ENCODE measurements at regions not wholly inside any gene's neighbourhood (a gene's known extent, or its start where the extent isn't known, plus 50 kb on each side); places are given as distances from the start of the nearest gene placed in this dataset.

- intact Hi-C loops (cut with DNase I): no loop called here
- no peak for TF ChIP-seq CTCF (IDR thresholded peaks at IDR 0.05)
- no peak for TF ChIP-seq POLR2A (IDR thresholded peaks at IDR 0.05)
- Histone ChIP-seq H3K27me3 (no peaks in the 10 kb centered on the region), H3K27ac (no peak overlapping the region), H3K36me3 (no peaks in the 10 kb centered on the region), H3K9me3 (no peaks in the 10 kb centered on the region), H3K4me1 (no peaks in the 10 kb centered on the region), H3K4me3 (replicated peaks in 1 of 3) (no peak overlapping the region)
- WGBS, 2 donors: 88% methylated on average over 8 of the region's 8 CpGs
- DNase-seq: no peak
Measured at GRCh38 chr22:27628341-27628740, 173.2 kb downstream of the MN1 start.

- TF ChIP-seq POLR2A (IDR thresholded peaks at IDR 0.05): no peak
- TF ChIP-seq CTCF (IDR thresholded peaks at IDR 0.05): no peak
- intact Hi-C loops (cut with DNase I): no loop called here
- H3K27ac ChIP-seq: no peak overlapping the region
- H3K36me3 ChIP-seq: no peaks in the 10 kb centered on the region
- H3K9me3 ChIP-seq: no peaks in the 10 kb centered on the region
- no peak overlapping the region for H3K4me3 ChIP-seq (replicated peaks in 1 of 3)
- no peaks in the 10 kb centered on the region for H3K27me3 ChIP-seq
- WGBS, 2 donors: 84 to 95% methylated on average over 9 of the region's 9 CpGs
- no peaks in the 10 kb centered on the region for H3K4me1 ChIP-seq
- DNase-seq: no peak
Measured at GRCh38 chr22:27628891-27629631, 172.5 kb downstream of the MN1 start.

GRCh38 chr22:27629908-27630673, 171.5 kb downstream of the MN1 start:
- TF ChIP-seq CTCF (IDR thresholded peaks at IDR 0.05) (no peak), POLR2A (IDR thresholded peaks at IDR 0.05) (no peak)
- H3K4me3 ChIP-seq (replicated peaks in 1 of 3): no peak overlapping the region
- no peaks in the 10 kb centered on the region for H3K36me3 ChIP-seq
- H3K4me1 ChIP-seq: no peaks in the 10 kb centered on the region
- no peaks in the 10 kb centered on the region for H3K9me3 ChIP-seq
- no peak overlapping the region for H3K27ac ChIP-seq
- WGBS, 2 donors: 66 to 72% methylated on average over 13 to 14 of the region's 19 CpGs
- intact Hi-C loops (cut with DNase I): no loop called here
- no peak for DNase-seq
- no peaks in the 10 kb centered on the region for H3K27me3 ChIP-seq

- no peaks in the 10 kb centered on the region for H3K27me3 ChIP-seq
- H3K4me1 ChIP-seq: no peaks in the 10 kb centered on the region
- no peak overlapping the region for H3K4me3 ChIP-seq (replicated peaks in 1 of 3)
- no peaks in the 10 kb centered on the region for H3K36me3 ChIP-seq
- H3K9me3 ChIP-seq: no peaks in the 10 kb centered on the region
- TF ChIP-seq POLR2A (IDR thresholded peaks at IDR 0.05) (no peak), CTCF (IDR thresholded peaks at IDR 0.05) (no peak)
- intact Hi-C loops (cut with DNase I): no loop called here
- H3K27ac ChIP-seq: no peak overlapping the region
- WGBS, 2 donors: 57 to 84% methylated on average over 3 to 4 of the region's 5 CpGs
- DNase-seq: no peak
Measured at GRCh38 chr22:27630754-27631153, 170.8 kb downstream of the MN1 start.

DNA sequence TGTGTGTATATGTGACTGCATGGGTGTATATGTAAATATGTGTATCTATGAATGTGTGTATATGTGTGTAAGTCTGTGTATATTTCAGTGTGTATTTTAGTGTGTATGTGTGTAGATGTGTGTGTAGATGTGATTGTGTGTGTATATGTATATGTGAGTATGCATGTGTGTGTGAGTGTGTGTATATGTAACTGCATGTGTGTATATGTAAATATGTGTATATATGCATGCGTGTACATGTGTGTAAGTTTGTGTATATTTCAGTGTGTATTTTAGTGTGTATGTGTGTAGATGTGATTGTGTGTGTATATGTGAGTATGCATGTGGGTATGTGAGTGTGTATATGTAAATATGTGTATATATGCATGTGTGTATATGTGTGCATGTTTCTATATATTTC, 169.9 kb downstream of the MN1 start:
- intact Hi-C loops (cut with DNase I): no loop called here
- 90 to 97% methylated on average over 1 of the region's 1 CpG for WGBS, 2 donors
- H3K9me3 ChIP-seq: no peaks in the 10 kb centered on the region

More for the DNA sequence above, 169.9 kb downstream of the MN1 start:
- no peaks in the 10 kb centered on the region for H3K36me3 ChIP-seq
- DNase-seq: no peak
- H3K4me3 ChIP-seq (replicated peaks in 1 of 3): no peak overlapping the region
- TF ChIP-seq POLR2A (IDR thresholded peaks at IDR 0.05) (no peak), CTCF (IDR thresholded peaks at IDR 0.05) (no peak)
- H3K4me1 ChIP-seq: no peaks in the 10 kb centered on the region
- H3K27me3 ChIP-seq: no peaks in the 10 kb centered on the region
- no peak overlapping the region for H3K27ac ChIP-seq
